Body of pancreas (tissue), 4 donors: ENCODE measurements at regions not wholly inside any gene's neighbourhood (a gene's known extent, or its start where the extent isn't known, plus 50 kb on each side); places are given as distances from the start of the nearest gene placed in this dataset.

Experiments
- POLR2A ChIP-seq, 3 donors: fragments of 450-650 bp; IDR thresholded peaks; one replicate each; pipeline ENCODE4 v1.6.1; 2016; ENCODE audit warnings: antibody characterized with exemption in 3 of 3, mild to moderate bottlenecking in 2 of 3
- TF ChIP-seq, protein P1 (sequence below), 7 experiments: fragments of 450-650 bp in 4 of 7; fragments of 200-600 bp in 3 of 7; sonication (generic) in 3 of 7; IDR thresholded peaks; one replicate each; pipeline ENCODE4 v1.5.1; 2016 to 2019; ENCODE audit warnings: antibody characterized with exemption in 7 of 7

GRCh38 chr5:124880903-124881697 is 134.7 kb upstream of the ZNF608 start:
- TF ChIP-seq, protein P1, sequence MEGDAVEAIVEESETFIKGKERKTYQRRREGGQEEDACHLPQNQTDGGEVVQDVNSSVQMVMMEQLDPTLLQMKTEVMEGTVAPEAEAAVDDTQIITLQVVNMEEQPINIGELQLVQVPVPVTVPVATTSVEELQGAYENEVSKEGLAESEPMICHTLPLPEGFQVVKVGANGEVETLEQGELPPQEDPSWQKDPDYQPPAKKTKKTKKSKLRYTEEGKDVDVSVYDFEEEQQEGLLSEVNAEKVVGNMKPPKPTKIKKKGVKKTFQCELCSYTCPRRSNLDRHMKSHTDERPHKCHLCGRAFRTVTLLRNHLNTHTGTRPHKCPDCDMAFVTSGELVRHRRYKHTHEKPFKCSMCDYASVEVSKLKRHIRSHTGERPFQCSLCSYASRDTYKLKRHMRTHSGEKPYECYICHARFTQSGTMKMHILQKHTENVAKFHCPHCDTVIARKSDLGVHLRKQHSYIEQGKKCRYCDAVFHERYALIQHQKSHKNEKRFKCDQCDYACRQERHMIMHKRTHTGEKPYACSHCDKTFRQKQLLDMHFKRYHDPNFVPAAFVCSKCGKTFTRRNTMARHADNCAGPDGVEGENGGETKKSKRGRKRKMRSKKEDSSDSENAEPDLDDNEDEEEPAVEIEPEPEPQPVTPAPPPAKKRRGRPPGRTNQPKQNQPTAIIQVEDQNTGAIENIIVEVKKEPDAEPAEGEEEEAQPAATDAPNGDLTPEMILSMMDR (IDR thresholded peaks at IDR 0.05) = no peak
- no peak for TF ChIP-seq POLR2A (IDR thresholded peaks at IDR 0.05)
